NCI-H1436 treated with DMSO at 0.1 percent for 48 hours (cell line): ENCODE measurements at regions not wholly inside any gene's neighbourhood (a gene's known extent, or its start where the extent isn't known, plus 50 kb on each side); places are given as distances from the start of the nearest gene placed in this dataset.

Experiments
- DNase-seq: peaks from one replicate; lab custom pipeline; 2025; lab: John Stamatoyannopoulos, UW

- DNase-seq = no peak
Observed at GRCh38 chr22:27204280-27204679, 546.9 kb downstream of the MIAT start.

- no peak for DNase-seq
Observed at GRCh38 chr22:27204817-27205216, 547.4 kb downstream of the MIAT start.

- DNase-seq = no peak
Observed at GRCh38 chr22:27205492-27206373, 548.3 kb downstream of the MIAT start.

GRCh38 chr22:27206374-27207133 lies 549.2 kb downstream of the MIAT start:
- no peak for DNase-seq

- no peak for DNase-seq
Observed at GRCh38 chr22:27207266-27207665, 549.9 kb downstream of the MIAT start.

GRCh38 chr22:27207907-27208306 lies 550.5 kb downstream of the MIAT start:
- no peak for DNase-seq

GRCh38 chr22:27210111-27210730 lies 552.8 kb downstream of the MIAT start:
- DNase-seq = no peak

- no peak for DNase-seq
Observed at GRCh38 chr22:27212102-27212501, 554.7 kb downstream of the MIAT start.

- DNase-seq = peak; percentile 8
Observed at GRCh38 chr22:27212617-27213177, 555.3 kb downstream of the MIAT start.

GRCh38 chr22:27213294-27213693 lies 555.9 kb downstream of the MIAT start:
- DNase-seq = no peak

- no peak for DNase-seq
Observed at GRCh38 chr22:27213766-27214581, 556.6 kb downstream of the MIAT start.

GRCh38 chr22:27214691-27215090 lies 557.3 kb downstream of the MIAT start:
- no peak for DNase-seq

- DNase-seq = no peak
Observed at GRCh38 chr22:27215871-27216270, 558.5 kb downstream of the MIAT start.

GRCh38 chr22:27216444-27216843 lies 559.1 kb downstream of the MIAT start:
- no peak for DNase-seq

GRCh38 chr22:27217154-27217553 lies 559.8 kb downstream of the MIAT start:
- DNase-seq = no peak

GRCh38 chr22:27218012-27218920 lies 560.9 kb downstream of the MIAT start:
- no peak for DNase-seq

- DNase-seq = no peak
Observed at GRCh38 chr22:27219036-27219435, 561.6 kb downstream of the MIAT start.

GRCh38 chr22:27220339-27220738 lies 563.0 kb downstream of the MIAT start:
- DNase-seq = no peak

- DNase-seq = no peak
Observed at GRCh38 chr22:27222178-27222577, 564.8 kb downstream of the MIAT start.
